IMR-90 (cell line): ENCODE measurements at regions not wholly inside any gene's neighbourhood (a gene's known extent, or its start where the extent isn't known, plus 50 kb on each side); places are given as distances from the start of the nearest gene placed in this dataset.

Experiments used
- ATAC-seq: fragments of 200-7000 bp; cut with Tn5 transposase; 2 replicates; pipeline ENCODE4 v1.9.1; 2020; ENCODE audit warnings: low read depth, mild to moderate bottlenecking, moderate library complexity
- BruUV-seq: library from RNA; stranded (reverse); fragments of 400-500 nt; replicated peaks from 2 replicates; lab custom pipeline; 2021; lab: Mats Ljungman, UMichigan
- CTCF ChIA-PET: fragments of 300-600 bp; formaldehyde crosslinking; extraction: SDS; loops from one replicate; lab custom pipeline; 2021; ENCODE audit warnings: antibody characterized with exemption; lab: Yijun Ruan, JAX
- POLR2A ChIA-PET: fragments of 300-600 bp; sonication (Branson Sonifier 250); formaldehyde crosslinking; loops from one replicate; lab custom pipeline; 2022; ENCODE audit warnings: antibody characterized with exemption; ENCODE audit not compliant: unreplicated experiment; lab: Charles Lee
- DNase-seq: peaks from one replicate; pipeline ENCODE4 v3.0.0; 2013
- H2AFZ ChIP-seq: replicated peaks from 2 replicates; pipeline ENCODE3; 2013; ENCODE audit warnings: low read length, mild to moderate bottlenecking; ENCODE audit not compliant: poor library complexity
- H2AK5ac ChIP-seq: 2 replicates; pipeline ENCODE4 v1.6.1; 2013; ENCODE audit warnings: low read depth, low read length, inconsistent platforms
- H2AK9ac ChIP-seq: replicated peaks from 2 replicates; pipeline ENCODE3; 2013; ENCODE audit warnings: mild to moderate bottlenecking, low read depth, low read length, moderate library complexity; ENCODE audit not compliant: poor library complexity
- H2BK120ac ChIP-seq: 2 replicates; pipeline ENCODE4 v1.6.1; 2013; ENCODE audit warnings: low read depth, low read length, inconsistent platforms
- H2BK15ac ChIP-seq: 3 replicates; pipeline ENCODE4 v1.6.1; 2013; ENCODE audit warnings: low read depth, low read length, inconsistent platforms
- H2BK20ac ChIP-seq: 2 replicates; pipeline ENCODE4 v1.6.1; 2013; ENCODE audit warnings: low read depth, mild to moderate bottlenecking, inconsistent platforms, low read length, moderate library complexity
- H2BK5ac ChIP-seq: 2 replicates; pipeline ENCODE4 v1.6.1; 2013; ENCODE audit warnings: mild to moderate bottlenecking, low read depth, low read length, inconsistent platforms; ENCODE audit not compliant: poor library complexity, severe bottlenecking
- H3K14ac ChIP-seq: replicated peaks from 2 replicates; pipeline ENCODE4 v1.6.1; 2013; ENCODE audit warnings: low read depth, low read length, inconsistent platforms
- H3K18ac ChIP-seq: 2 replicates; pipeline ENCODE4 v1.6.1; 2013; ENCODE audit warnings: low read depth, low read length, control low read depth
- H3K23ac ChIP-seq: 2 replicates; pipeline ENCODE4 v1.6.1; 2013; ENCODE audit warnings: low read depth, low read length, inconsistent platforms
- H3K27ac ChIP-seq: 2 replicates; pipeline ENCODE4 v1.5.1; 2013; ENCODE audit warnings: mild to moderate bottlenecking, control low read depth, low read length; ENCODE audit not compliant: insufficient read depth
- H3K27me3 ChIP-seq: 2 replicates; pipeline ENCODE4 v1.6.1; 2013; ENCODE audit warnings: low read length; ENCODE audit not compliant: control insufficient read depth, insufficient read depth
- H3K36me3 ChIP-seq: 2 replicates; pipeline ENCODE4 v1.6.1; 2013; ENCODE audit warnings: low read length, mixed read lengths; ENCODE audit not compliant: control insufficient read depth, insufficient read depth
- H3K4ac ChIP-seq: 2 replicates; pipeline ENCODE4 v1.6.1; 2013; ENCODE audit warnings: low read depth, low read length, inconsistent platforms
- H3K4me1 ChIP-seq: 2 replicates; pipeline ENCODE4 v1.6.1; 2013; ENCODE audit warnings: low read length, mixed read lengths; ENCODE audit not compliant: control insufficient read depth, insufficient read depth
- H3K4me2 ChIP-seq: 2 replicates; pipeline ENCODE4 v1.6.1; 2013; ENCODE audit warnings: low read depth, mild to moderate bottlenecking, control low read depth, low read length, moderate library complexity
- H3K4me3 ChIP-seq: 2 replicates; pipeline ENCODE4 v1.5.1; 2013; ENCODE audit warnings: low read depth, mild to moderate bottlenecking, control low read depth, low read length, moderate library complexity; ENCODE audit not compliant: insufficient read depth
- H3K56ac ChIP-seq: 2 replicates; pipeline ENCODE4 v1.6.1; 2013; ENCODE audit warnings: low read length, inconsistent platforms; ENCODE audit not compliant: insufficient read depth; ENCODE audit errors: extremely low read depth
- H3K79me1 ChIP-seq, 2 experiments: 2 replicates each; pipeline ENCODE4 v1.6.1; 2013; ENCODE audit warnings: low read length in 2 of 2, inconsistent platforms in 1 of 2, low read depth in 1 of 2
- H3K9ac ChIP-seq: 2 replicates; pipeline ENCODE4 v1.6.1; 2013; ENCODE audit warnings: low read depth, low read length, control low read depth
- H3K9me1 ChIP-seq: 2 replicates; pipeline ENCODE4 v1.6.1; 2013; ENCODE audit warnings: low read length, inconsistent platforms; ENCODE audit not compliant: insufficient read depth
- H3K9me3 ChIP-seq: 2 replicates; pipeline ENCODE4 v1.6.1; 2013; ENCODE audit warnings: low read length; ENCODE audit not compliant: control insufficient read depth, insufficient read depth
- H4K20me1 ChIP-seq: 2 replicates; pipeline ENCODE4 v1.6.1; 2013; ENCODE audit warnings: low read length, inconsistent platforms; ENCODE audit not compliant: insufficient read depth
- H4K5ac ChIP-seq: 2 replicates; pipeline ENCODE4 v1.6.1; 2013; ENCODE audit warnings: mild to moderate bottlenecking, low read depth, low read length, control low read depth
- H4K8ac ChIP-seq, 2 experiments: 2 replicates each; pipeline ENCODE4 v1.6.1; 2013; ENCODE audit warnings: low read depth in 2 of 2, low read length in 2 of 2, control low read depth in 1 of 2, inconsistent platforms in 1 of 2
- H4K91ac ChIP-seq: 2 replicates; pipeline ENCODE4 v1.6.1; 2013; ENCODE audit warnings: low read depth, low read length, inconsistent platforms; ENCODE audit not compliant: insufficient read depth
- MAFK ChIP-seq: IDR thresholded peaks from 2 replicates; pipeline ENCODE4 v1.6.1; 2012; ENCODE audit warnings: low read depth, low read length, improper control_type of control experiment
- MXI1 ChIP-seq: IDR thresholded peaks from 2 replicates; pipeline ENCODE4 v1.6.1; 2012; ENCODE audit warnings: low read depth, mild to moderate bottlenecking, low read length, moderate library complexity, borderline replicate concordance
- RAD21 ChIP-seq: IDR thresholded peaks from 2 replicates; pipeline ENCODE4 v1.6.1; 2012; ENCODE audit warnings: low read length, improper control_type of control experiment
- WGBS, 2 experiments: methylation state at CpG; one replicate each; pipeline versions ENCODE4 v1.1.5 to v1.1.7; 2013; ENCODE audit warnings: missing lambda C conversion rate in 2 of 2; ENCODE audit not compliant: insufficient read length in 1 of 2; ENCODE audit errors: extremely low coverage in 2 of 2; 5-methylcytosine and 5-hydroxymethylcytosine counted together
- dilution Hi-C: fragments of 300-500 bp; cut with HindIII; formaldehyde crosslinking; loops from one replicate; pipeline ENCODE4 v1.14.3; 2018; ENCODE audit warnings: low sequenced_read_pairs; ENCODE audit not compliant: unreplicated experiment
- in situ Hi-C: fragments of 300-500 bp; cut with MboI; formaldehyde crosslinking; loops from 3 replicates; pipeline ENCODE4 v1.14.3; 2019; ENCODE audit warnings: low sequenced_read_pairs, inconsistent platforms, mixed read lengths
- intact Hi-C: fragments of 100-400 bp; cut with micrococcal nuclease; formaldehyde crosslinking; loops from 2 replicates; pipeline ENCODE4 v1.10.0; 2022
- TF ChIP-seq, protein P1 (sequence below): fragments of 150-350 bp; IDR thresholded peaks from 2 replicates; pipeline ENCODE4 v1.6.1; 2016; ENCODE audit warnings: low read depth, mild to moderate bottlenecking, low read length, moderate library complexity, borderline replicate concordance

DNA sequence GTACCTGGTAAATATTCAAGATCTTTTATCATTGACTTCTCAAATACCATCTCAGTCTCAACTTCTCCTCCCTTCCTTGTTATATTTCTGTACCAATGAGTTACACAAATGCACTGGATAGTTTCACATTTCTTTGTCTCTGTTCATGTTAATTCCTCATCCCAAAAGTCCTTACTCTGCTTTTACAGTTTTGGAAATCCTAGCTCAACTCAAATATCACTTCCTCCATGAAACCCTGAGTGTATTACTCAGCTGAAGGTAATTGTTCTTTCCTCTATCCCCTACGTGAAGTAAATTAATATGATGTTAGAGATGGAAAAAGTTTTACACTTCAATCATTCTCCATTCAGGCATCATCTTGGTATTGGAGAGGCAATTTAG is 241.5 kb downstream of the TLE4 start:
- CTCF ChIA-PET = no interaction called here
- no CpG with 5 or more reads among the region's 1 CpG for WGBS, 2 experiments
- intact Hi-C loops = loop anchor here (5.0 kb wide), 1 partner anchor 241 kb away; the partner anchor contains the start of gene TLE4

More for the DNA sequence above, 241.5 kb downstream of the TLE4 start:
- Histone ChIP-seq H3K18ac (no peak overlapping the region), H4K8ac (no peak overlapping the region), H3K9ac (no peak overlapping the region), H3K9me3 (no peaks in the 10 kb centered on the region), H2BK15ac (no peak overlapping the region), H2AK9ac (no peak overlapping the region), H3K4ac (no peak overlapping the region), H2AK5ac (no peak overlapping the region), H3K27me3 (peaks cover 4% of the 10 kb centered on the region; the same call in 1 of the 2 replicates), H3K4me1 (peaks cover 4% of the 10 kb centered on the region; the same call in 1 of the 2 replicates), H3K4me3 (no peak overlapping the region), H4K20me1 (no peaks in the 10 kb centered on the region), H2AFZ (no peak overlapping the region), H4K5ac (no peak overlapping the region), H2BK120ac (no peak overlapping the region), H2BK20ac (no peak overlapping the region), H2BK5ac (no peak overlapping the region), H3K56ac (no peak overlapping the region), H3K79me1 (no peaks in the 10 kb centered on the region), H3K23ac (no peak overlapping the region), H3K36me3 (no peaks in the 10 kb centered on the region), H3K4me2 (no peak overlapping the region), H3K9me1 (no peaks in the 10 kb centered on the region), H4K91ac (no peak overlapping the region), H3K27ac (no peak overlapping the region), H3K14ac (no peak overlapping the region)
- DNase-seq = no peak
- TF ChIP-seq MXI1 = no peak
- TF ChIP-seq, protein P1, sequence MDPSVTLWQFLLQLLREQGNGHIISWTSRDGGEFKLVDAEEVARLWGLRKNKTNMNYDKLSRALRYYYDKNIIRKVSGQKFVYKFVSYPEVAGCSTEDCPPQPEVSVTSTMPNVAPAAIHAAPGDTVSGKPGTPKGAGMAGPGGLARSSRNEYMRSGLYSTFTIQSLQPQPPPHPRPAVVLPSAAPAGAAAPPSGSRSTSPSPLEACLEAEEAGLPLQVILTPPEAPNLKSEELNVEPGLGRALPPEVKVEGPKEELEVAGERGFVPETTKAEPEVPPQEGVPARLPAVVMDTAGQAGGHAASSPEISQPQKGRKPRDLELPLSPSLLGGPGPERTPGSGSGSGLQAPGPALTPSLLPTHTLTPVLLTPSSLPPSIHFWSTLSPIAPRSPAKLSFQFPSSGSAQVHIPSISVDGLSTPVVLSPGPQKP = no peak
- no peak for TF ChIP-seq MAFK
- no peak for TF ChIP-seq RAD21
- ATAC-seq = no peak
- no TSS peak for BruUV-seq
- dilution Hi-C loops (no loop called here), in situ Hi-C loops (no loop called here)
- POLR2A ChIA-PET = no interaction called here
